K562 (cell line): ENCODE measurements at regions not wholly inside any gene's neighbourhood (a gene's known extent, or its start where the extent isn't known, plus 50 kb on each side); places are given as distances from the start of the nearest gene placed in this dataset.

Source experiments
- ATAC-seq: fragments of 200-7000 bp; cut with Tn5 transposase; 3 replicates; pipeline ENCODE4 v1.9.1; 2020; ENCODE audit warnings: moderate library complexity
- BruUV-seq: library from RNA; stranded (reverse); fragments of 400-500 nt; replicated peaks from 2 replicates; lab custom pipeline; 2021; lab: Mats Ljungman, UMichigan
- CTCF ChIA-PET: fragments of 300-600 bp; formaldehyde crosslinking; extraction: SDS; loops from one replicate; lab custom pipeline; 2021; ENCODE audit warnings: low intra/inter-chr PET ratio; lab: Yijun Ruan, JAX
- POLR2A ChIA-PET: fragments of 300-600, 350-650 bp; sonication (Branson Sonifier 250); formaldehyde crosslinking; extraction: SDS; loops from one replicate; lab custom pipeline; 2021; ENCODE audit warnings: antibody characterized with exemption, inconsistent platforms; lab: Yijun Ruan, JAX
- DNase-seq, 4 experiments: peaks; one replicate each; pipeline versions ENCODE4 v3.0.0 to v3.0.0-alpha.2; 2011 to 2018; ENCODE audit warnings: low spot score in 3 of 4, mixed read lengths in 3 of 4; ENCODE audit errors: extremely low read depth in 1 of 4
- FAIRE-seq: peaks from 2 replicates; lab custom pipeline; 2011; peaks lifted over from hg19 to GRCh38; lab: Jason Lieb, UNC
- H2AFZ ChIP-seq: 2 replicates; pipeline ENCODE4 v1.6.0; 2011; ENCODE audit warnings: low read depth, low read length, control low read depth, inconsistent platforms
- H3K27ac ChIP-seq: fragments of 200-600 bp; 3 replicates; pipeline ENCODE4 v1.8.0; 2011; ENCODE audit warnings: low read depth, mild to moderate bottlenecking, control low read depth, inconsistent platforms, low read length, moderate library complexity, mixed read lengths; ENCODE audit errors: extremely low read depth
- H3K27me3 ChIP-seq, 2 experiments: fragments of 300-600 bp in 1 of 2; 2 replicates in 1 of 2; 3 replicates in 1 of 2; pipeline versions ENCODE4 v1.6.0 to v1.8.0; 2011; ENCODE audit warnings: inconsistent platforms in 2 of 2, low read length in 2 of 2, mild to moderate bottlenecking in 1 of 2, mixed read lengths in 1 of 2, moderate library complexity in 1 of 2; ENCODE audit not compliant: control insufficient read depth in 2 of 2, insufficient read depth in 2 of 2
- H3K36me3 ChIP-seq: fragments of 300-600 bp; 3 replicates; pipeline ENCODE4 v1.8.0; 2011; ENCODE audit warnings: mild to moderate bottlenecking, low read length, inconsistent platforms; ENCODE audit not compliant: control insufficient read depth, insufficient read depth
- H3K4me1 ChIP-seq, 2 experiments: fragments of 200-600 bp in 1 of 2; replicated peaks in 1 of 2; 2 replicates in 1 of 2; 3 replicates in 1 of 2; pipeline versions ENCODE4 v1.5.1 to v1.8.0; 2011; ENCODE audit warnings: inconsistent platforms in 2 of 2, low read length in 2 of 2, mild to moderate bottlenecking in 1 of 2, mixed read lengths in 1 of 2, moderate library complexity in 1 of 2; ENCODE audit not compliant: control insufficient read depth in 2 of 2, insufficient read depth in 2 of 2
- H3K4me2 ChIP-seq: 2 replicates; pipeline ENCODE4 v1.6.1; 2011; ENCODE audit warnings: low read length, control low read depth, inconsistent platforms, mixed read lengths; ENCODE audit not compliant: insufficient read depth
- H3K4me3 ChIP-seq: fragments of 200-600 bp; sonication (generic), shearing (Covaris generic); 2 replicates; pipeline ENCODE4 v1.5.1; 2016; ENCODE audit warnings: control low read depth, inconsistent platforms
- H3K79me2 ChIP-seq: fragments of 200-600 bp; 3 replicates; pipeline ENCODE4 v1.8.0; 2011; ENCODE audit warnings: low read length, inconsistent platforms; ENCODE audit not compliant: control insufficient read depth, insufficient read depth
- H3K9ac ChIP-seq, 2 experiments: 2 replicates each; pipeline versions ENCODE4 v1.6.0 to v1.6.1; 2011; ENCODE audit warnings: low read depth in 2 of 2, low read length in 2 of 2, control low read depth in 1 of 2, inconsistent platforms in 1 of 2, mild to moderate bottlenecking in 1 of 2, mixed read lengths in 1 of 2; ENCODE audit not compliant: insufficient read depth in 1 of 2
- H3K9me1 ChIP-seq: one replicate; pipeline ENCODE4 v1.6.0; 2011; ENCODE audit warnings: inconsistent platforms, mild to moderate bottlenecking, low read length, moderate library complexity; ENCODE audit not compliant: control insufficient read depth, insufficient read depth
- H3K9me3 ChIP-seq: replicated peaks from 2 replicates; pipeline ENCODE4 v1.5.1; 2011; ENCODE audit warnings: low read depth, low read length, inconsistent platforms; ENCODE audit not compliant: control insufficient read depth, insufficient read depth
- H4K20me1 ChIP-seq: replicated peaks from 2 replicates; pipeline ENCODE4 v1.6.1; 2011; ENCODE audit warnings: low read length, inconsistent platforms, mixed read lengths; ENCODE audit not compliant: control insufficient read depth, insufficient read depth
- ARID3B ChIP-seq: fragments of 250-450 bp; sonication (Bioruptor Pico); IDR thresholded peaks from 2 replicates; pipeline ENCODE4 v1.4.0; 2020; ENCODE audit warnings: borderline replicate concordance
- BDP1 ChIP-seq: IDR thresholded peaks from 3 replicates; pipeline ENCODE4 v1.6.1; 2011; ENCODE audit not compliant: insufficient read length, insufficient read depth
- DIDO1 ChIP-seq: fragments of 450-650 bp; IDR thresholded peaks from 2 replicates; pipeline ENCODE4 v1.6.1; 2016; ENCODE audit warnings: low read depth, missing biosample characterization, missing genetic modification characterization
- E2F6 ChIP-seq, 2 experiments: IDR thresholded peaks; 2 replicates each; pipeline ENCODE4 v1.6.1; 2011; ENCODE audit warnings: borderline replicate concordance in 1 of 2, control low read depth in 1 of 2, low read depth in 1 of 2, low read length in 1 of 2, mild to moderate bottlenecking in 1 of 2, mixed read lengths in 1 of 2, moderate library complexity in 1 of 2; ENCODE audit not compliant: insufficient read depth in 1 of 2, insufficient read length in 1 of 2, poor library complexity in 1 of 2, severe bottlenecking in 1 of 2; ENCODE audit errors: extremely low read depth in 1 of 2
- GABPB2 ChIP-seq: fragments of 250-450 bp; sonication (Bioruptor Pico); conservative IDR thresholded peaks from 2 replicates; pipeline ENCODE4 v1.5.1; 2021; ENCODE audit warnings: mild to moderate bottlenecking
- HDAC8 ChIP-seq: fragments of 450-650 bp; IDR thresholded peaks from 2 replicates; pipeline ENCODE4 v1.6.1; 2016; ENCODE audit warnings: mild to moderate bottlenecking, missing genetic modification characterization, moderate library complexity, missing compliant biosample characterization
- MAFG ChIP-seq: fragments of 450-650 bp; conservative IDR thresholded peaks from 2 replicates; pipeline ENCODE4 v1.6.1; 2016; ENCODE audit warnings: missing genetic modification characterization, missing compliant biosample characterization
- NCOA2 ChIP-seq, 2 experiments: fragments of 450-650 bp; IDR thresholded peaks; 2 replicates each; pipeline ENCODE4 v1.6.1; 2018; ENCODE audit warnings: mild to moderate bottlenecking in 2 of 2, moderate library complexity in 1 of 2; ENCODE audit not compliant: partially characterized antibody in 2 of 2
- NFE2 ChIP-seq: IDR thresholded peaks from 2 replicates; pipeline ENCODE4 v1.6.1; 2014; ENCODE audit warnings: antibody characterized with exemption, low read depth
- SAFB ChIP-seq: fragments of 200-400 bp; formaldehyde crosslinking; IDR thresholded peaks from 2 replicates; pipeline ENCODE4 v1.6.1; 2017; ENCODE audit warnings: low read depth, low read length, borderline replicate concordance
- SIN3B ChIP-seq: fragments of 450-650 bp; IDR thresholded peaks from 2 replicates; pipeline ENCODE4 v1.6.1; 2017; ENCODE audit warnings: low read depth, mild to moderate bottlenecking, moderate library complexity
- SMC3 ChIP-seq: conservative IDR thresholded peaks from 2 replicates; pipeline ENCODE4 v1.6.1; 2011; ENCODE audit warnings: low read depth, low read length, improper control_type of control experiment; ENCODE audit not compliant: insufficient read depth
- XRCC3 ChIP-seq: fragments of 450-650 bp; IDR thresholded peaks from 2 replicates; pipeline ENCODE4 v1.6.1; 2017; ENCODE audit warnings: mild to moderate bottlenecking, moderate library complexity
- ZFP30 ChIP-seq: fragments of 250-450 bp; sonication (Bioruptor Pico); IDR thresholded peaks from 2 replicates; pipeline ENCODE4 v1.8.0; 2022; ENCODE audit warnings: moderate library complexity, mild to moderate bottlenecking, inconsistent platforms, borderline replicate concordance
- ZKSCAN8 ChIP-seq: fragments of 200-800 bp; sonication (Bioruptor generic); IDR thresholded peaks from 2 replicates; pipeline ENCODE4 v1.6.1; 2016; ENCODE audit warnings: missing genetic modification characterization, missing compliant biosample characterization
- ZNF695 ChIP-seq: fragments of 450-650 bp; formaldehyde crosslinking; IDR thresholded peaks from 2 replicates; pipeline ENCODE4 v1.4.0; 2020; ENCODE audit warnings: mild to moderate bottlenecking, moderate library complexity
- WGBS: fragments of 100-300 bp; shearing (Covaris generic); methylation state at CpG from one replicate; pipeline ENCODE4 v1.1.6; 2016; ENCODE audit warnings: low coverage, mixed read lengths; ENCODE audit not compliant: insufficient coverage; ENCODE audit errors: missing lambda C conversion rate; 5-methylcytosine and 5-hydroxymethylcytosine counted together
- in situ Hi-C: fragments of 300-500 bp; cut with MboI; formaldehyde crosslinking; loops from 4 replicates; pipeline ENCODE4 v1.15.0; 2018; ENCODE audit warnings: inconsistent platforms, mixed read lengths
- intact Hi-C: fragments of 100-400 bp; cut with micrococcal nuclease; formaldehyde crosslinking; loops from 2 replicates; pipeline ENCODE4 v1.14.2; 2022
- TF ChIP-seq, protein P1 (sequence below): fragments of 250-450 bp; sonication (Bioruptor Pico); IDR thresholded peaks from 2 replicates; pipeline ENCODE4 v1.8.0; 2022; ENCODE audit warnings: moderate library complexity, mild to moderate bottlenecking, inconsistent platforms
- TF ChIP-seq, protein P2 (sequence below): fragments of 450-650 bp; IDR thresholded peaks from 2 replicates; pipeline ENCODE4 v1.7.0; 2016; ENCODE audit warnings: borderline replicate concordance

GRCh38 chr18:39340418-39340817 lies 1774.8 kb upstream of the CELF4 start:
- H3K9me1 ChIP-seq: no peaks in the 10 kb centered on the region
- no peaks in the 10 kb centered on the region for H4K20me1 ChIP-seq
- in situ Hi-C loops: no loop called here
- no peaks in the 10 kb centered on the region for H3K79me2 ChIP-seq
- no peaks in the 10 kb centered on the region for H3K27me3 ChIP-seq
- H3K9ac ChIP-seq: no peak overlapping the region
- no peak overlapping the region for H3K4me2 ChIP-seq
- ChIA-PET POLR2A (no interaction called here), CTCF (no interaction called here)
- 0% methylated on average over 1 of the region's 1 CpG for WGBS
- no TSS peak for BruUV-seq
- H3K4me3 ChIP-seq: no peak overlapping the region
- FAIRE-seq (no peak), ATAC-seq (no peak), DNase-seq (no peak)
- intact Hi-C loops: no loop called here
- no peak for TF ChIP-seq NFE2
- no peak for TF ChIP-seq SAFB
- no peak for TF ChIP-seq SMC3
- no peak for TF ChIP-seq DIDO1 (tag)
- no peak for TF ChIP-seq E2F6 (IDR thresholded peaks at IDR 0.05; ENCODE audit: borderline replicate concordance in 1 of 2, extremely low read depth in 1 of 2, insufficient read depth in 1 of 2, insufficient read length in 1 of 2, low read depth in 1 of 2, low read length in 1 of 2, poor library complexity in 1 of 2, severe bottlenecking in 1 of 2)
- TF ChIP-seq, protein P1, sequence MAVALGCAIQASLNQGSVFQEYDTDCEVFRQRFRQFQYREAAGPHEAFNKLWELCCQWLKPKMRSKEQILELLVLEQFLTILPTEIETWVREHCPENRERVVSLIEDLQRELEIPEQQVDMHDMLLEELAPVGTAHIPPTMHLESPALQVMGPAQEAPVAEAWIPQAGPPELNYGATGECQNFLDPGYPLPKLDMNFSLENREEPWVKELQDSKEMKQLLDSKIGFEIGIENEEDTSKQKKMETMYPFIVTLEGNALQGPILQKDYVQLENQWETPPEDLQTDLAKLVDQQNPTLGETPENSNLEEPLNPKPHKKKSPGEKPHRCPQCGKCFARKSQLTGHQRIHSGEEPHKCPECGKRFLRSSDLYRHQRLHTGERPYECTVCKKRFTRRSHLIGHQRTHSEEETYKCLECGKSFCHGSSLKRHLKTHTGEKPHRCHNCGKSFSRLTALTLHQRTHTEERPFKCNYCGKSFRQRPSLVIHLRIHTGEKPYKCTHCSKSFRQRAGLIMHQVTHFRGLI (CRISPR knock-in tag): no peak
- no peak for TF ChIP-seq ZFP30 (CRISPR knock-in tag)
- no peak for TF ChIP-seq SIN3B
- no peak for TF ChIP-seq MAFG (tag)
- no peak for TF ChIP-seq ZKSCAN8 (CRISPR knock-in tag)
- TF ChIP-seq HDAC8 (tag): no peak
- TF ChIP-seq GABPB2 (CRISPR knock-in tag): no peak
- TF ChIP-seq ARID3B (CRISPR knock-in tag): no peak
- no peak for TF ChIP-seq XRCC3
- TF ChIP-seq ZNF695 (CRISPR knock-in tag): no peak
- TF ChIP-seq BDP1: no peak
- TF ChIP-seq, protein P2, sequence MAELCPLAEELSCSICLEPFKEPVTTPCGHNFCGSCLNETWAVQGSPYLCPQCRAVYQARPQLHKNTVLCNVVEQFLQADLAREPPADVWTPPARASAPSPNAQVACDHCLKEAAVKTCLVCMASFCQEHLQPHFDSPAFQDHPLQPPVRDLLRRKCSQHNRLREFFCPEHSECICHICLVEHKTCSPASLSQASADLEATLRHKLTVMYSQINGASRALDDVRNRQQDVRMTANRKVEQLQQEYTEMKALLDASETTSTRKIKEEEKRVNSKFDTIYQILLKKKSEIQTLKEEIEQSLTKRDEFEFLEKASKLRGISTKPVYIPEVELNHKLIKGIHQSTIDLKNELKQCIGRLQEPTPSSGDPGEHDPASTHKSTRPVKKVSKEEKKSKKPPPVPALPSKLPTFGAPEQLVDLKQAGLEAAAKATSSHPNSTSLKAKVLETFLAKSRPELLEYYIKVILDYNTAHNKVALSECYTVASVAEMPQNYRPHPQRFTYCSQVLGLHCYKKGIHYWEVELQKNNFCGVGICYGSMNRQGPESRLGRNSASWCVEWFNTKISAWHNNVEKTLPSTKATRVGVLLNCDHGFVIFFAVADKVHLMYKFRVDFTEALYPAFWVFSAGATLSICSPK: no peak
- no peak for TF ChIP-seq NCOA2 (IDR thresholded peaks at IDR 0.05; ENCODE audit: partially characterized antibody in 2 of 2)
- no peaks in the 10 kb centered on the region for H3K36me3 ChIP-seq
- H3K4me1 ChIP-seq: no peaks in the 10 kb centered on the region
- no peak overlapping the region for H3K27ac ChIP-seq
- H3K9me3 ChIP-seq: no peaks in the 10 kb centered on the region
- no peak overlapping the region for H2AFZ ChIP-seq
